ENCODE measurements at regions not wholly inside any gene's neighbourhood (a gene's known extent, or its start where the extent isn't known, plus 50 kb on each side); places are given as distances from the start of the nearest gene placed in this dataset.

GRCh38 chr15:79230766-79231165 lies 51.8 kb upstream of the ANKRD34C start:
- DNase-seq (ENCODE audit: low read depth in 2 of 2): no peak

DNA sequence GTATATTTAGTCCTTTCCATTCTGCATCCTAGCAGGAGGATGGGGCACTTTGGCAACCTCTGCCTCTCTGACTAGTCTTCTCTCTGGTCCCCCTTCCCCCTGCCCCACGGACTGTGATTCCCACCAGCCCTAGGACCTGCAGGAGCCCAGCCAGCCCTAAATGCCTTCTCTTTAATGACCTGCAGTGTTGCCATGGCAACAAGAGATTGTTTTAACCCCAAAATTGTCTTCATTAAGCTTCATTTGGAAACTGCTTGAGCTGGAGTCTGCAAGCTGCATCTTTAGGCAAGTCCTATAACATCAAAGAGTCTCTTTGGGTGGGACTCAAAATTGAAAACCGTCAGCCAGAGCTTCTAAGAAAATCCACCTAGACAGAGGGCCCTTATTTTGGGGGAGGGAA lies 59.7 kb upstream of the ANKRD34C start:
- DNase-seq (ENCODE audit: low read depth in 2 of 2): no peak

DNA sequence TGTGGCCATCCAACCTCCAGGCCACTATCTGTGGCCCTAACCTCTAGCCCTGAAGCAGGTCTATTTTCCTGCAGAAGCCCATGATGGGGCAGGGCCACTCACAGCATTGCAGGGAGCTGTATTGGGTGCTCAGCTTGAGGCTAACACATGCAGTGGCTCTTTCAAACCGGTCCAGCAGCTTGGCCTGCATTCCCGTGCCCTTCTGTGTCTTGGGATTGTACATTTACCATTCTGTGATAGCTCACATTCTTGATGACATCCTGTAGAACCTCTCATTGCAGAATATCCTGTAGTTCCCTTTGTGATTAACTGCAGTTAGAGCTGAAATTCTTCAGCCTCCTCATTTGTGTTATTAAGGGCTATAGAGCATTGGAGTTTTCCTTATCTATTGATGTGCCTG lies 60.8 kb upstream of the ANKRD34C start:
- DNase-seq (ENCODE audit: low read depth in 2 of 2): no peak

- DNase-seq (ENCODE audit: low read depth in 2 of 2): no peak
Measured at GRCh38 chr15:79219393-79220056, 63.0 kb upstream of the ANKRD34C start.

- no peak for DNase-seq (ENCODE audit: low read depth in 2 of 2)
Measured at GRCh38 chr15:79218588-79219200, 63.8 kb upstream of the ANKRD34C start.

DNA sequence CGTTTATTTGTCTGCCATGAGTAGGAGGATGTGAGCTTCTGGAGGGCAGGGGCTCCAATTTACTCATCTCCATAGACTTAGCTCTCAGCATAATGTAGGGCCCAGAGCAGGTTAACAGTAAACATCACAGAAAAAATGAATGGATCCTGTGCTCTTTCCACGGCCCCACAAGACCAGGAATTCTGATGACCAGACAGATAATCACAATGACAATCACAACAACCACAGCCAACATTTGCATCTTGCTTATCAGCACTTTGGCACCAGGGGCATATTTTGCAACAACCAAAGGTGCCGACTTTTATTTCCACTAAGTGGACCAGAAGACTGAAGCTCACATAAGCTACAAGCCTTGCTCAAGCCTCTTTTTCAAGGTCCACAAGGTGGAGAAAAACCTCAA lies 68.9 kb upstream of the ANKRD34C start:
- no peak for DNase-seq (ENCODE audit: low read depth in 2 of 2)

DNA sequence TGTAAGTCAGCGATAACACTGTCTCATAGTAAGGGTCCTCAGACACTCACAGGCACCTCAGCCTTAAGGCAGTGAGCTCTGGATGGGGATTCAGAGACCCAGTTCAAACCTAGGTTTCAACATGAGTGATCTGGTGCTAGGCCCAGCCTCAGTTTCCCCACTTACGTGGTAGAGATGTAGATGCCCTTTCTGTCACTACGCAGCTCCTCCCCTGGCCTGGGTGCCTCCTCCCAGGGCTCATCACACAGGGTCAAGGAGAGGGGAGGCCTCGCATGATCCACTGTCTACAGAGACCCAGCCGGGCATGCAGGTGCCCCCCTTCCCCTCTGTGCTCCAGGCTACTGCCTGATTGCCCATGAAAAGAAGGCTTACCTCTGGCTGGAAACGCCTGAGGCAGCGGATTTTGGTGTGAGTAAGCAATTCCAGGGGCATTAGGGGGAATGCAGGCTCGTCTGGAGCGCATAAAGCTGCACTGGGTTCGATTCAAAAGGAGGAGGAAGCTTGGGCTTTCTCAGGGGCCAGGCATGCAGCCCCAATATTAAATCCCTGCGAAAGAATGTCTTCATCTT lies 69.8 kb upstream of the ANKRD34C start:
- no peak for DNase-seq (ENCODE audit: low read depth in 2 of 2)

DNA sequence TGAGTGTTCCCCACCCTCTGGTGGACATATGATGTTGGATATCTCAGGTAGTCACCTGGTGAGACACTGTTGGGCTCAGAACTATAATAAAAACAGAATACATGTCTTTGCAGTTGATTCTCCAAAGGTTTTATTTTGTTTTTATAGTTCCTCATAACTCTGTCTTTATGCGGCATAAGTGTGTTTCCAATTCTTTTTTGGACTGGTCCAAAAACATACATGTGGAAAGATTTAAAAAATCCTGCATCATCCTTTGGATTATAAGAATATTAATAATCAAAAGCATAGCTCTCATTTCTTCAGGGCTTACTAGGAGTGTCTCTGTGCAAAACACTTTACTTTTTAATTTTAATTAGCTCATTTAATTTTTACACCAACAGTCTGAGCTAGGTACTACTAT lies 71.0 kb upstream of the ANKRD34C start:
- no peak for DNase-seq (ENCODE audit: low read depth in 2 of 2)

- no peak for DNase-seq (ENCODE audit: low read depth in 2 of 2)
Measured at GRCh38 chr15:79209690-79210089, 72.8 kb upstream of the ANKRD34C start.

- DNase-seq (ENCODE audit: low read depth in 2 of 2): no peak
Measured at GRCh38 chr15:79209116-79209515, 73.4 kb upstream of the ANKRD34C start.

DNA sequence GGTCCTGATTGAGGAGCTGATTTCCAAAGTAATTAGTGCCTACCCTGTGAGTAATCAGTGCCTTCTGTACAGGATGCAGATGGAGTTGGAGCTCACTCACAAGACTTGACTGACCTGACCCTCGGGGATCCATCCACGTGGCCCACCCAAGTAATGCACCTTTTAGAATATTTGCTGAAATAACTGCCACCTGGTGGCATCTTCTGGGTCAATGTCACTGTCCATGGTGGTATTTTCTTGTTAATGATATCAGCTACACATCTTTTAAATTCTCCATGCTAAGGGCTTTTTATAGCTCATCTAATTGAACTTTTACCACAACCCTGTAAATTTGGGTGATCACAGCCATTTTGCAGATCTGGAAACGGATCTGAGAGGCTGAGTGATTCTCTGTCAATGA lies 74.3 kb upstream of the ANKRD34C start:
- no peak for DNase-seq (ENCODE audit: low read depth in 2 of 2)

- no peak for DNase-seq (ENCODE audit: low read depth in 2 of 2)
Measured at GRCh38 chr15:79206940-79207339, 75.6 kb upstream of the ANKRD34C start.

GRCh38 chr15:79204886-79205675 lies 77.4 kb upstream of the ANKRD34C start:
- no peak for DNase-seq (ENCODE audit: low read depth in 2 of 2)

GRCh38 chr15:79198461-79198860 lies 84.1 kb upstream of the ANKRD34C start:
- no peak for DNase-seq (ENCODE audit: low read depth in 2 of 2)

GRCh38 chr15:79197285-79197684 lies 85.2 kb upstream of the ANKRD34C start:
- DNase-seq (ENCODE audit: low read depth in 2 of 2): no peak

GRCh38 chr15:79195802-79196201 lies 86.7 kb upstream of the ANKRD34C start:
- DNase-seq (ENCODE audit: low read depth in 2 of 2): no peak

DNA sequence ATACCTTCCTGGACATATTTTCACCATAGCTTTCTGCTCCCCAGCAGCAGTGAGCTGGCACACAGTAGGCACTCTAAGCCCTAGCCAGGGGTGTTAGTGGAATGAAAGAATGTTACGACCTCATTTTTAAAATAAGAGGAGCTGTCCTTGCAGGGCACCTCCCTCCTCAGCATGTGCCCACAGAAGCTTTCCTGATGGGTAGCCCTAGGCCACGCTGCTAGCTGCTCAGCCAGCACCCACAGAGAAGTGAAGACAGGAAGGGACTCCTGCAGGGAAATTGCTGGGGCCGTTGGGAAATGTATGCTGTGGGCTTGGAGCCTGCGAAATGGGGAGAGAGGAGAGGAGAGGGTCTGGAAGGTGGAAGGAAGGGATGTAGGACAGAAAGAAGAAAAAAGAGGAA lies 87.3 kb upstream of the ANKRD34C start:
- no peak for DNase-seq (ENCODE audit: low read depth in 2 of 2)

DNA sequence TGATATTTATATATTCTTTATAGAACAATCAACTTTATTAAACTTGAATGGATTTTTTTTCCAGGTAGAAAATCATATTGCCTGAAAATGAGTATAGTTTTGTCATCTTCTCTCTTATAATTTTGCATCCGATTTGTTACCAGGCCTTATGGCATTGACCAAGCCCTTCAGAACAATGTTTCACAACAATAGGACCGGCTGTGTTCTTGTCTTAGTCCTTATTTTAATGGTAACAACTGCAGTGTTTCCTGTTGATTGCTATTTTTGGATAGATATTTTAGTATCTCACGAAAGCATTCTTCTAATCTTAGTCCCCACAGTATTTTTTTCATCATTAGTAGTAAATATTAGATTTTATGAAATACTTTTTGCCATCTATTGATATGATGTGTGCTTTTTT lies 88.1 kb upstream of the ANKRD34C start:
- DNase-seq (ENCODE audit: low read depth in 2 of 2): no peak

- no peak for DNase-seq (ENCODE audit: low read depth in 2 of 2)
Measured at GRCh38 chr15:79193549-79193948, 89.0 kb upstream of the ANKRD34C start.

DNA sequence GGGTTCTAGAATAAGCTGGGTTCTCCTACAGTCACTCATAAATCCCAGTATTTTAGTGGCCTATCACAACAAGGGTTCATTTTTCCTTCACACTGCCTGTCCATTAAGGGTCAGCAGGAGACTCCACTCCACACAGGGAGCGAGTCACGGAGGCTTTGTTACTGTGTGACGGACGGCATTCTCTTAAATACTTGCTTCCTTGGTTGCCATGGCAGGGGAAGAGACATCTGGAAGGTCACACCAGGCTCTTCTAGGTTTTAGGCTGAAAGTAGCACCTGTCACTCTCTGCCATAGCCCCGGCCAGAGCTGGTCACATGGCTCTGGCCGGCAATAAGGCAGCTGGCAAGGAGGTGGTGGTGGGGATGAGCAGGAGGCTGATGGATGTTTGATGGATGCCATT lies 89.4 kb upstream of the ANKRD34C start:
- DNase-seq (ENCODE audit: low read depth in 2 of 2): no peak

GRCh38 chr15:79192462-79193036 lies 90.0 kb upstream of the ANKRD34C start:
- no peak for DNase-seq (ENCODE audit: low read depth in 2 of 2)

GRCh38 chr15:79190093-79190492 lies 92.4 kb upstream of the ANKRD34C start:
- no peak for DNase-seq (ENCODE audit: low read depth in 2 of 2)
